NCI-H146 (cell line): ENCODE measurements at regions not wholly inside any gene's neighbourhood (a gene's known extent, or its start where the extent isn't known, plus 50 kb on each side); places are given as distances from the start of the nearest gene placed in this dataset.
"Not testable (repeated sequence)": the region's sequence is repeated elsewhere in the genome, so short reads cannot be mapped to it uniquely, and the experiment has no call there.

Experiments used
- DNase-seq: peaks from one replicate; lab custom pipeline; 2025; lab: John Stamatoyannopoulos, UW

- DNase-seq: no peak
Measured at GRCh38 chr6:159440911-159441703, 251.9 kb downstream of the SOD2 start.

- no peak for DNase-seq
Measured at GRCh38 chr6:159440349-159440748, 252.7 kb downstream of the SOD2 start.

DNA sequence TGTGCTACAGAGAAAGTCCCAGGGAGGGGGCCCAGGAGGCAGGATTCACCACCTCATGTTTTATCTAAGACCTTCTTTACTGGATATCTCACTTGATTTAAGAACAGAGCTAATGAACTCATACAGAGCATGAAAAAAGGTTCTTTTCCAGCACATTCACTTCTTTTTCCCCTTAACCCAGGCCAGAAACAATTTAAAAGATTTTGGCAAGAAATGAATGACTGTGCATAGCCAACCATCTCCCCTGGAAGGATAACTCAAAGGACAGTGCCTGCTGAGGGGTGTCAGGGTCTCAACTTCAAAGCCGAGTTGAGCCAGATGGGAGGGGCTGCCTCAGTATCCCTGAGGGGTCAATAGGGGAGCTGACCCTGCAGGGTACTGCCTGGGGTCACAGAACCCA lies 253.4 kb downstream of the SOD2 start:
- DNase-seq: no peak

- no peak for DNase-seq
Measured at GRCh38 chr6:159438106-159438505, 254.9 kb downstream of the SOD2 start.

DNA sequence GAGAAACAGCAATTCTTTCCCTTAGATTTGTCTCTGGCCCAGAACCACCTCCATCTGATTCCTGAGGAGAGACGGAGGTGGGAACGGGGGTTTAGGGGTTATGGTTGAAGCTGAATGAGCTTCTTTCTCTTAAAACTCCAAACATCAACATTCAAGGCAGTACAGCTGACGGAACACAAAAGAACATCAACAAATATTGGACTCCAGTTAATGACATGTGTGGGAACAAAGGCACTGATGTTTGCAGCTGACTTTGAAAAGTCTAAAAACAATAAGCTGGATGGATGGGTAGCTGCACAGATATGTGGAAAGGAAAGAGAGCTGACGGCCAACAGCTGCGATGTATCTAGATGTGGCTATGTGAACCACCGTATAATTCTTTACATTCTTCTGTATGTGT lies 256.5 kb downstream of the SOD2 start:
- no peak for DNase-seq

DNA sequence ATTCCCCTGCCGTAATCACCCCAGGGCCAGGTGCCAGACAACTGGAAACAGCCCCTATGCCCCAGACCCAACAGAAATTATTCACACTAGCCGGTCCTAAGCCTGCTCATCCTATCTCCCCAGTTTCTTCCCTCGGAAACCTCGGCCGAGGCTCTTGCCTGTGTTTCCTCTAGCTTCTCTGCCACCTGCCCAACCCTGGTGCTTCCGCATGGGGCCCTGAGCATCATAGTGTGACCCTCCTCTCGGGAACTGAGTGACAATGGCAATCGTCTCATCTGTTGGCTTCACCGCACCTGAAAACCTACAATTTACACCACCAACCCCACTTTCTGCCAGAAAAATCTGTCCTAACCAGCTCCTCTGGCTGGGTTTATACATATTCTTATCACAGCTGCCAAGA lies 257.3 kb downstream of the SOD2 start:
- DNase-seq: no peak

- no peak for DNase-seq
Measured at GRCh38 chr6:159434410-159434809, 258.6 kb downstream of the SOD2 start.

DNA sequence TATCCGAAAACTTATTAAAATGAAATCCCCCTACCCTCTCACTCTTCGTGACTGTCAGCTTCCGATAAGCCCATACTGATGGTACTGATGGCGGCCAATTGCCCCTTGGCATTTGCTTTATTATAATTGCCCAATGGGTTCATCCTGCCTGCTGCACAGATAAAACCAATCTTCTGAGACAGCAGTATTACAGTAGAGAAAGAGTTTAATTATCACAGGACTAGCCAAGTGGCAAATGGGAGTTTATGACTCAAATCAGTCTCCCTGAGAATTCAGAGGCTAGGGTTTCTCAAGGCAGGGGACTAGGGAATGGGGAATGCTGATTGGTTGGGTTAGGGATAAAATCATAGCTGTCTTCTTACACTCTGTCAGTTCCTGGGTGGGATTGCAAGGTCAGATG lies 259.5 kb downstream of the SOD2 start:
- no peak for DNase-seq

DNA sequence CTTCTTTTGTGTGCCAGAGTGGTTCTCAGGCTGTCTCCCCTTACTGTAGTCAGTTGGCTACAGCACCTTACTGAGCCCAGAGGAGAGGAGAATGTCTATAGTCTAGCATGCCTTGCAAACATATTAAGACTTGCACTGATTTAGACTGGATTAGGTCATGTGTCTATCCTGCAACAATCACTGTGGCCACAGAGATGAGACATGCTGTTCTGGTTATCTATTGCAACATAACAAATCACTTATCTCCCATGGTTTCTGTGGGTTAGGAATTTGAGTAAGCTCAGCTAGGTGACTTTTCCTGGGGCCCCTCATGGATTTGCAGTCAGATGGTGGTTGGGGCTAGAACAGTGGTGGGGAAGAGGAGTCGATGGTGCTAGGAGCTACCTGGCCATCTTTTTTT lies 261.3 kb downstream of the SOD2 start:
- DNase-seq: no peak

DNA sequence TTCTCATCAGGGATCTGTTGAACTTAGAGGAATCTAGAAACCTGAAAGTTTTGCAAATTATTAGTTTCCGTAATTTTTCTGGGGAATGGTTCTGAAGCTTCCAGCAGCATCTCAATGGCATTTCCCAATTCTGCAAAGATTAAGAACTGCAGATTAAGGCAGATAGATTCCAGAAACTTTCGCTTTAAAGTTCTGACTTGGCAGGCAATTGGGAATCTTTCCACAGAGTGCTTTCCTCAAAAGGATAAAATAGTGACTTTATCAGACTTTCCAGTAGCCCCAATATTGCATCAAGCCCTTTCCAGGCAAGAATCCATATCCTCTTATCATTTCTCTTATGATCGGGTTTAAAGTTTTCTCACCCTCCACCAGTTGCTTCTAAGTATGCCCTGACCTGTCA lies 261.1 kb downstream of the FNDC1 start:
- DNase-seq: no peak

- DNase-seq: no peak
Measured at GRCh38 chr6:159429433-159429832, 260.2 kb downstream of the FNDC1 start.

DNA sequence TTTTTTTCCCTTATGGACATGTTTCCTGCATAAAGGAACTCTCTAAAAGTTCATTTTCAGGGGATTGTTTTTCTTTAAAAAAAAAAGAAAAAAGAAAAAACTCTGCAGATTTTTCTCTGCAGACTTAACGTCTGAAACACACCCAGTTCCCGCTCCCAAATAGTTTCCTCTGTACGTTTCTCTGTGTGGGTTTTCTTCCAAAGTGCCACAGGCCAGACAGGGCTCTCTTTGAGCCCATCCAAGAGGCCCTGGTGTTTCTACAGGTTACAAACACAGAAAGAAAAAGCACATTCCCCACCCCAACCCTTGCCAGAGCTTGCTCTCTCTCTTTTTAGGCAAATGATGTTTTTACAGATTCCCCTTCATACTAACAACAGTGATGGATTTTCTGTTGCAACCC lies 258.6 kb downstream of the FNDC1 start:
- DNase-seq: no peak

- no peak for DNase-seq
Measured at GRCh38 chr6:159427335-159427734, 258.1 kb downstream of the FNDC1 start.

GRCh38 chr6:159425421-159425820 lies 256.2 kb downstream of the FNDC1 start:
- DNase-seq: no peak

- no peak for DNase-seq
Measured at GRCh38 chr6:159422041-159422984, 253.1 kb downstream of the FNDC1 start.

DNA sequence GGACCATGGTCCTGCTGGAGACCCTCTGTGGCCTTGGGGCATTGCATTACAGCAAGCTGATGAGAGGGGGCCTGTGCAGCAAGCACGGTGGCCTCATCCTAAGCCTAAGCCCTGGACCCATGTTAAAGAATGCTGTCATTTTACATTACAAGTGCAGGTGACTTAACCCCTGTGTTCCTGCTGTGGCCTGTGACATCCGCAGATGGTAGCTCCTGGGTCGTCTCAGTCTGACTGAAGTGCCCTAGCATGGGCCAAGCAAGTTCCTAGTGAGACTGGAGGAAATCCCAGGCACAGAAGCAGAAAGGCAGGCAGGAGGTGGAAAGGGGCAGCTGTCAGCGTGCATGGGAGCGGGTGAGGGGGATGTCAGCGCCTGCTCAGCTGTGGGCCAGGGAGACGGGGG lies 252.4 kb downstream of the FNDC1 start:
- DNase-seq: no peak

DNA sequence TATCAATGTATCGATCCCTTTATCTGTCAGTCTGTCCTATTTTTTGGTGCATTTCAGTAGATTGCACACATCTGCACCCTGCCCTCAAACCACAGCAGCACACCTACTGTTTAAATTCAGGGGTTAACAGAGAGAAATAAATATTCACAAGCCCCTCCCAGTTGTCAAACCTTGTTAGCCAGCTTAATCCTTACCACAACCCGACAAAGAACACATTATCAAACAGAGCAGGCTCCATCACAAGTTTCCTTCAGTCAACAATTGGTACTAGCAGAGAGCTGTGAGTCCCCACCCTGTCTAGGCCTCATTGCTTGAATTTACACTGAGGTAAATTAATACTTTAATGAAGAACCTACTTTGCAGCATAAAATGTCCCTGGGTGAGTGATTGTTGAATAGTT lies 249.8 kb downstream of the FNDC1 start:
- no peak for DNase-seq

DNA sequence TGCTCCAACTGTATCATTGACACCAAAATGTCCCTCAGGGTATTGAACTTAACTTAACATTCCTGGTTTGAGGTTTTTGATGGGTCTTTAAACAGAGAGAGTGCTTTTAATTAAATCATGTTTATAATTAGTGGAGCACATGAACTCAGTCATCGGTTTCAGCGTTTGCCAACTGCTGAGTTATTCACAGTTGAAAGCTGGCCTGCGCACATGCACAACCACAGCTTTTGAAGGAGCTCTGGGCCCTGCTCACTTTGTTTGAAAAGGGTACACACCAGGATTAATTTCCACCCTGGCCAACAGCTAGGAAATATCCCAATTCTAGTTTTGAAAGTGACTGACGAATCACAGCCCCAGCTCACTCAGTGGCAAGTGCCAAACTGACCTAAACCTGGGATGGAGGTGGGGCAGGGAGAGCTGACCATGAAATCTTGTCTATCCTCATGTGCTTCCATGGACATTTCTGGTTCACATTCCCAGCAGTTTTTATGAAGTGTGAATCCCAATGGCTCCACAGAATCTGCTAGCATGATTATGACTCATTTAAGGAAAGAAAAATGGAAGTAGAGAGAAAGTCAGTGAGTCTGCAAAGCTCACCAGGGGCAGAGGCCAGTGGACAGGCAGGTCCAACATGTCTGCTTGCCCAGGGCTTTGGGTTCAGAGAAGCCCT lies 247.8 kb downstream of the FNDC1 start:
- no peak for DNase-seq

DNA sequence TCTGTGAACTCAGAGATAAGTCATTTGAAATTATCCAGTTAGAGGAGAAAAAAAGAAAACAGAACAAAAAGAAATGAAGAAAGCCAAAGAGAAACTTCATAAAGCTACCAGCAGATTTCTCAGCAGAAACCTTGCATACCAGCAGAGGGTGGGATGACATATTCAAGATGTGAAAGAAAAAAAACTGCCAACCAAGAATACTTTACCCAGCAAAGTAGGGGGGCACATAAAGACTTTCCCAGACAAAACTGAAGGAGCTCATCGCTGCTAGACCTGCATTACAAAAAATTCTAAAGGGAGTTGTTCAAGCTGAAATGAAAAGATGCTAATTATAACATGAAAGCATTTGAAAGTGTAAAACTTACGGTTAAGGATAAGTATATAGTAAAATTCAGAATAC lies 246.3 kb downstream of the FNDC1 start:
- no peak for DNase-seq

GRCh38 chr6:159414711-159415110 lies 245.5 kb downstream of the FNDC1 start:
- no peak for DNase-seq

DNA sequence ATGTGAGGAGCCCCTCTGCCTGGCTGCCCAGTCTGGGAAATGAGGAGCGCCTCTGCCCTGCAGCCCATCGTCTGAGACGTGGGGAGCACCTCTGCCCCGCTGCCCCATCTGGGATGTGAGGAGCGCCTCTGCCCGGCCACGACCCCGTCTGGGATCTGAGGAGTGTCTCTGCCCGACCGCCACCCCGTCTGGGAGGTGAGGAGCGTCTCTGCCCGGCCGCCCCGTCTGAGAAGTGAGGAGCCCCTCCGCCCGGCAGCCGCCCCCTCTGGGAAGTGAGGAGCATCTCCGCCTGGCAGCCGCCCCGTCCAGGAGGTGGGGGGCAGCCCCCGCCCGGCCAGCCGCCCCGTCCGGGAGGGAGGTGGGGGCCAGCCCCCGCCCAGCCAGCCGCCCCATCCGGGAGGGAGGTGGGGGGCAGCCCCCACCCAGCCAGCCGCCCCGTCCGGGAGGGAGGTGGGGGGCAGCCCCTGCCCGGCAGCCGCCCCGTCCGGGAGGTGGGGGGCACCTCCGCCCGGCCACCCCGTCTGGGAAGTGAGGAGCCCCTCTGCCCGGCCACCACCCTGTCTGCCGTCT lies 238.1 kb downstream of the FNDC1 start:
- DNase-seq: not testable (repeated sequence)

- no peak for DNase-seq
Measured at GRCh38 chr6:159404296-159404695, 235.1 kb downstream of the FNDC1 start.
